NCI-H2107 treated with DMSO at 0.1 percent for 48 hours (cell line): ENCODE measurements at regions not wholly inside any gene's neighbourhood (a gene's known extent, or its start where the extent isn't known, plus 50 kb on each side); places are given as distances from the start of the nearest gene placed in this dataset.

Experiments used
- DNase-seq: peaks from one replicate; lab custom pipeline; 2025; ENCODE audit not compliant: unreplicated experiment; lab: John Stamatoyannopoulos, UW

DNA sequence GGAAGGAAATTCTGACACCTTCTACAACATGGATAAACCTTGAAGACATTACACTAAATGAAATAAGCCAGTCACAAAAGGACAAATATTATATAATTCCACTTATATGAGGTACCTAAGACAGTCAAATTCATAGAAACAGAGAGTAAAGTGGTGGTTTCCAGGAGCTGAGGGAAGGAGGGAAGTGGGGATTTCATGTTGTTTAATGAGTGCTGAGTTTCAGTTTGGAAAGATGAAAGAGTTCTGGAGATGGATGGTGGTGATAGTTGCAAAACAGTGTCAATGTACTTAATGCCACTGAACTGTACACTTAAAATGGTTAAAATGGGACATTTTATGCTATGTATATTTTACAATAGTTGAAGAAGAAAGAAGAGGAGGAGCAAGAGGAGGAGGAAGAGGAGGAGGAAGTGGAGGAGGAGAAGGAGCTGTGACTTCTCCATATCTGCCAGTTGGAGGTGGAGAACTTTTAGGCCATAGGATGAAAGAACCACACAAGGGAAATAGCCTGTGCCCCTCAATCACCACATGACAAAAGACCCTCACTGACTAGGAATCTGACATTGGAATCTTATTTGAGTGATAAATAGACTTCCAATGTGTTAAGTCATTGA lies 55.3 kb upstream of the LGALSL start:
- DNase-seq, result no peak

DNA sequence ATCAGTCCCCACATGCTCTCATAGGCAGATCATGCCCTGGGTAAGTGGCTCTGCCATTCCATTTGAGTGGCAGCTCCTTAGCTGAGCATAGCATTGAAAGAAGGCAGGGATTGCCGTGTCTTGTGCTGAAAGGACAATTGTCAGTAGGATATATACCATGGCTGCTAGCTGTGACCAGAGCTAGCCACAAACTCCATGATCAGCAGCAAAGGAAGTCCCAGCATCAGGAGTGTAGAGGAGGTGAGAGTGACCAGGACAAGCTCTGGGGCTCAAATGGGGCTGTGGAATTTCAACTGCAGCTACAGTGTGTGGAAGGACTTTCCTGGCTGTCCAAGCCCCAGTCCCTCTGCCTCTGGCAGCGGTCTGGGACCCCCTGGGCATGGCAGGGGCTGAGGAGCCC lies 54.4 kb upstream of the LGALSL start:
- DNase-seq, result no peak

DNA sequence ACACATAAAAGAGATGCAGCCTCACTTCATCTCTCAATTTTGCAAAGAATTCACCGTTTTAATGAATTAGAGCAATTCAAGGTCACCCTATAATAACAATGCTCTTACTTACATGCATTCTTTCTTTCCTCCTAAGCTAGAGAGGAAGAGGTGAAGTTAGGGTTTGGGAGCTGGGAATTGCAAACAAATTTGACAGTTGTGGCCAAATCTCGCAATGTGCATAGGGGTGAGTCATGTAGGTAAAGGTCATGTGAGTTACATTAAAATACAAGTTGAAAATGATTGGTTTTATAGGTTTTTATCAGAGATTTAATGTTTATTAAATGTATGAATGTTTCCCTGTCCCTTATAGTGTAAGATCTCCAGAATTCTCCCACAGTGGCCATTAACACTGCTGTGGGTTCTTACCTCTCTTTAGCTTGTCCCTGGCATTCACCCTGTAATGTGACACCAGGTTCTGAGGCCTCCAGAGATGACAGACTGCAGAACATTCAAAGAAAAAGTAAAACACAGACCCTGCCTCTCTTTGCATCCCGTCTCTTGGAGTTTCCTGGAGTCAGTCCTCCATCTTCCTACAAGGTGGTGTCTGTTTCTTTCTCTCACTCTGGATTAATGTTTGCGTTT lies 53.7 kb upstream of the LGALSL start:
- no peak for DNase-seq

DNA sequence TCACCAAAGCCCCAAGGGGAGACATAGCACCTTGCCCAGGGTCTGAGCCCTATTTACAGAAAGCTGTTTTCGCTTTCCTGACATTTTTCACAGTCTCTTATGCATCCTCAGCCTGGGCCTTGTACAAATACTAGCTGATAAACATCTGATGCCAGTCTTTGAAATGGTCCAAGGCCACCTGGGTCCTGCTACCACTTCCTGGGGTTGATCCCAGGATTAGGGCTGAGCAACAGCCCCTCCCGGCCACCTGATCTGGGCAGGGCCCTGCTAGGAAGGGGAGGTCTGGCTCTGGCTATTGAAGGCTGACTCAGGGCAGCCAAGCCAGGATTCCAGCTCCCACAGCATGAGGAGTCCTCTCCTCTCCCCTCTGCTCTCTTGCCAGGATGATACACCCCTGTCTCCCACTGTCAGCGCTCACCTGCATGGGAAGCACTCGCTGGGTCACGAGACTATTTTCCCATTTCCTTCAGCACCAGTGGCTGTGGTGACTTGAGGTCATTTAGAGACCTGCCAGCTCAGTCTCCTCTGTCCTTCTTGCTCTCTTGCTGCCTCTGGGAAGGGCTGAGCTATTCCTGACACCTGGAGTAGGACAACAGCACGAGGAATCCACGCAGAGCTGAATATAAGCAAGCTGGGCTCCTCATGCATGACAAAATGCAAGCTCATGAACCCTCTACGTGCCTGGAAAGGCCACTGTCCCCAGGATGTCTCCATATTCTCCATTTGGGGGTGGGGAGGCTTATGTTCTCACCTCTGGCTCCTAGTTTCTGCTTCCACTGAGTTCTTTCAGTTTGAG lies 53.0 kb upstream of the LGALSL start:
- no peak for DNase-seq

DNA sequence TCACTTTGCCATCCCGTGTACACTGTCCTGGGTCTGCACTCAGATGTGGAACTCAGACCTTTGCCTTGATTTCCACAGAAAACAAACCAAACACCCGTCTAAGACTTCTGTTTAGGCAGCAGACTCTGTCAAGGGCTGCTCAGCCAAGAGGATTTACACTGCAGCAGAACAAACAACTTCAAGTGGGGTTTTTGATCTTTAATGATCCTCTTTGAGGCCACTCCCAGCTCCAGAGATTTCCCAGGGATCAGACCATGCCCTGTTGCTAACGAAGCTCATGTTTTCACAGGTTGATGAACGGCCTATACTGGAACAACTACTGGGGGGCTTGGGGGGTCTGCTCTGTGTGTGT lies 52.5 kb upstream of the LGALSL start:
- DNase-seq, result peak; percentile 29

DNA sequence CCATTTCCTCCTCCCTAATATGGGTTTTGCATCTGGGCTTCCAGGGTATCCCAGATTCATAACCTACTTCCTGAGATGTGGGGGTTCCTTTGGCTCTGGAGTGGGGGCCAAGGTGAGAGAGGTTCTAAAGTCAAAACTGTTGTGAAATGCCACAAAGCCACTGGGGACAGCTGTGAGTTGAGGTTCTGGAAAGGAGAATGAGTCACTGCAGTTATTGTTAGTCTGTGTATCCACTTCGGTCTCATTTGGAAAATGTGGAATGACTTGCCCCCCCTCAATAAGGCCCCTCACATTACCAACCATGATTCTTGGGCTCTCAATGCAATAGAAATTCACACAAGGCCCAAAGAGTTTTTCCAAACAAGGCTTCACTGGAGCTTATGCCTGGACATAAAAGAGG lies 51.1 kb upstream of the LGALSL start:
- no peak for DNase-seq

DNA sequence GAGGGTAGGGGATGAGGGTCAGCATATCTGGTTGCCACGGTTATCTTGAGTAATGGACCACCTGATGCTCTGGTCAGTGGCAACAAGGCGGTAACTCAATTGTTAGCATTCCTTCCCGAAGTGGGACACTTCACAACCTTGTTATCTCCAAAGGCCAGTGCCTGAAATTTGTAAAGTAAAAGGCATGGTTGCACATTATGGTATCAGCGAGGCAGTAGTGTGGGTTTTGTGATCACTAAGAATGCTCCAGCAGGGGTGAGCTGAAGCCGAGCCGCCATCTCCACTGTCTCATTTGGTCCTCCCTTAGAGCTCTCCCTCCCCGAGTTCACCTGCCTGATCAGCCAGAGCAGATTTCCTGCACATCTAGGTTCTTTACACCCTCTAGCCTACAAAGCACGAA lies 50.5 kb upstream of the LGALSL start:
- DNase-seq, result no peak

DNA sequence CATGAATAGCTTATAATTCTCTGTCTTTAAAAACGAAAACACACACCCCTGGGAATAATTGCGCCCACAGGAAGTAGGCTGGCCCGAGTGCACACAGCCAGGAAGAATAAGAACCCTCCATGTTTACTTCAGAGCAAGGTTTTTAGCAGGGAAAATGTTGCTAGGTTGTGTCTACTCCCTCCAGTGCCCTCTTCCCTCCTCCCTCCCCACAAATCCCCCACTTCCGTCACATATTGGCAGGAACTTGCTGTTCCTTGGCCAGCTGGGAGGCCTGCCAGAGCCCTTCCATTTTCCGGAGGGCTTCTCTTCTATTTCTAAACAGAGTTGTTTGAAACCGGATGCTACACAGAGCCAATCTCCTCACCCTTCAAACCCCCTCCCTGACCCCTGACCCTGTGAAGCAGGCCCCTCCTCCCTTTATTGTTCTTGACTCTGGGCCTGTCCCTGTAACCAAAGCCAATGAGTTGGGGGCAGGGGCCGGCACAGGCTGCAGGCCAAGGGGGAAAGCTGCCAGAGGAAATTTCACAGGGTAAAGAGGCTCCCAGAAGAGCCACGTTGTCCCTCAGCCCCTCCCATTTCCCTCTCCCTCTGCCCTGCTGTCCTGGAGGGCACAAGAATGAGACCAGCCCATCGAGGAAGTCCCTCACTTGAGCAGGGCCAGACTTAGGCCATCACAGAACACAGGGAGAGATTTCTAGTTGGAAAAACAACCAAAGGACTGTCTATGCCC lies 49.8 kb upstream of the LGALSL start:
- DNase-seq, result no peak
